Esophagus squamous epithelium (tissue), 4 donors: ENCODE measurements at regions not wholly inside any gene's neighbourhood (a gene's known extent, or its start where the extent isn't known, plus 50 kb on each side); places are given as distances from the start of the nearest gene placed in this dataset.

ENCODE experiments used
- POLR2A ChIP-seq, 4 donors: fragments of 450-650 bp; IDR thresholded peaks; one replicate each; pipeline ENCODE4 v1.6.1; 2017; ENCODE audit warnings: antibody characterized with exemption in 4 of 4, mild to moderate bottlenecking in 4 of 4, moderate library complexity in 3 of 4
- TF ChIP-seq, protein P1 (sequence below), 6 experiments: fragments of 450-650 bp in 4 of 6; fragments of 200-600 bp in 2 of 6; sonication (generic) in 2 of 6; IDR thresholded peaks; one replicate each; pipeline ENCODE4 v1.5.1; 2016 to 2019; ENCODE audit warnings: antibody characterized with exemption in 6 of 6, mild to moderate bottlenecking in 4 of 6, moderate library complexity in 4 of 6

DNA sequence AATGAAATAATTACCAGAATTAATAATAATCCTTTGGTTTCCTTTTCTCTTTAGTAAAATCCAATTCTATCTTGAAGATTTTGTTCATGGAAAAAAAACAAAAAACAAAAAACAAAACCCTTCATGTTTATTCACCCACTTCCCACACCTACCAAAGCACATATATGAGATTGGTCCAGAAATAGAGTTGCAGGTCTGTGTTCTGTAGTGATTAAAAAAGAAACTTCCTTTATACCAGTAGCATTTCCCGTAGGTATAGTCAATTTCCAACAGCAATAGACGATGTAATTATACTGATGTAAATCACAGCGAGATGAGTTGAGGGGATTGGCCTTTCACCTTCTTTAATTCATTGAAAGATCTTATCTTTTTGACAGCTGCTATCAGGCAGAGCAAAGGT is 194.6 kb downstream of the SOX2 start:
- TF ChIP-seq, protein P1, sequence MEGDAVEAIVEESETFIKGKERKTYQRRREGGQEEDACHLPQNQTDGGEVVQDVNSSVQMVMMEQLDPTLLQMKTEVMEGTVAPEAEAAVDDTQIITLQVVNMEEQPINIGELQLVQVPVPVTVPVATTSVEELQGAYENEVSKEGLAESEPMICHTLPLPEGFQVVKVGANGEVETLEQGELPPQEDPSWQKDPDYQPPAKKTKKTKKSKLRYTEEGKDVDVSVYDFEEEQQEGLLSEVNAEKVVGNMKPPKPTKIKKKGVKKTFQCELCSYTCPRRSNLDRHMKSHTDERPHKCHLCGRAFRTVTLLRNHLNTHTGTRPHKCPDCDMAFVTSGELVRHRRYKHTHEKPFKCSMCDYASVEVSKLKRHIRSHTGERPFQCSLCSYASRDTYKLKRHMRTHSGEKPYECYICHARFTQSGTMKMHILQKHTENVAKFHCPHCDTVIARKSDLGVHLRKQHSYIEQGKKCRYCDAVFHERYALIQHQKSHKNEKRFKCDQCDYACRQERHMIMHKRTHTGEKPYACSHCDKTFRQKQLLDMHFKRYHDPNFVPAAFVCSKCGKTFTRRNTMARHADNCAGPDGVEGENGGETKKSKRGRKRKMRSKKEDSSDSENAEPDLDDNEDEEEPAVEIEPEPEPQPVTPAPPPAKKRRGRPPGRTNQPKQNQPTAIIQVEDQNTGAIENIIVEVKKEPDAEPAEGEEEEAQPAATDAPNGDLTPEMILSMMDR (IDR thresholded peaks at IDR 0.05) = no peak
- TF ChIP-seq POLR2A (IDR thresholded peaks at IDR 0.05) = no peak
